Mammary epithelial cell (primary cell): ENCODE measurements at regions not wholly inside any gene's neighbourhood (a gene's known extent, or its start where the extent isn't known, plus 50 kb on each side); places are given as distances from the start of the nearest gene placed in this dataset.
"Not testable (repeated sequence)": the region's sequence is repeated elsewhere in the genome, so short reads cannot be mapped to it uniquely, and the experiment has no call there.

ENCODE experiments used
- CTCF ChIP-seq, 2 donors: IDR thresholded peaks in 1 of 2; conservative IDR thresholded peaks in 1 of 2; 2 replicates each; pipeline ENCODE4 v1.5.1; 2011 to 2012; ENCODE audit warnings: inconsistent platforms in 2 of 2, low read length in 2 of 2, mild to moderate bottlenecking in 2 of 2, control low read depth in 1 of 2, low read depth in 1 of 2; ENCODE audit not compliant: insufficient read depth in 1 of 2; ENCODE audit errors: extremely low read depth in 1 of 2
- EZH2 ChIP-seq: IDR thresholded peaks from 2 replicates; pipeline ENCODE4 v1.6.1; 2012; ENCODE audit warnings: low read length, inconsistent platforms, borderline replicate concordance

DNA sequence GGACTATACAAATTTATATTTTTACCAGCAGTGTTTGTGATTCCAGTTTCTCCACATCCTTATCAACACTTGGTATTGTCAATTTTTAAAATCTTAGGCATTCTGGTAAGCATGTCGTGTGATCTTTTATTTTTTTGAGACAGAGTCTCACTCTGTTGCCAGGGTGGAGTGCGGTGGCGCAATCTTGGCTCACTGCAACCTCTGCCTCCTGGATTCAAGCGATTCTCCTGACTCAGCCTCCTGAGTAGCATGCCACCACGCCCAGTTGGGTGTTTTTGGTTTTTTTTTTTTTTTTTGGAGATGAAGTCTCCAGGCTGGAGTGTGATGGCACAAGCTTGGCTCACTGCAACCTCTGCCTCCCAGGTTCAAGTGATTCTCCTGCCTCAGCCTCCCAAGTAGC, 140.4 kb upstream of the FNDC3A start:
- not testable (repeated sequence) for TF ChIP-seq CTCF (conservative IDR thresholded peaks at IDR 0.05 in 1 of 2, IDR thresholded peaks at IDR 0.05 in 1 of 2; ENCODE audit: extremely low read depth in 1 of 2, insufficient read depth in 1 of 2, low read depth in 1 of 2, low read length in 2 of 2); EZH2
